Keratinocyte (primary cell): ENCODE measurements at regions not wholly inside any gene's neighbourhood (a gene's known extent, or its start where the extent isn't known, plus 50 kb on each side); places are given as distances from the start of the nearest gene placed in this dataset.

Source experiments
- DNase-seq: peaks from one replicate; pipeline ENCODE4 v3.0.0-alpha.2; 2011; ENCODE audit warnings: low read depth, missing footprints, low spot score
- FAIRE-seq: peaks from 2 replicates; lab custom pipeline; 2011; peaks lifted over from hg19 to GRCh38; lab: Jason Lieb, UNC
- H2AFZ ChIP-seq: 2 replicates; pipeline ENCODE4 v1.6.0; 2012; ENCODE audit warnings: low read length, control low read depth, inconsistent platforms; ENCODE audit not compliant: control insufficient read depth
- H3K27ac ChIP-seq: 2 replicates; pipeline ENCODE4 v1.5.1; 2011; ENCODE audit warnings: low read length; ENCODE audit not compliant: control insufficient read depth, insufficient read depth
- H3K27me3 ChIP-seq: 3 replicates; pipeline ENCODE4 v1.6.0; 2011; ENCODE audit warnings: low read length; ENCODE audit not compliant: control insufficient read depth, insufficient read depth; ENCODE audit errors: extremely low read depth
- H3K36me3 ChIP-seq, 2 experiments: 2 replicates in 1 of 2; 3 replicates in 1 of 2; pipeline ENCODE4 v1.5.1; 2011; ENCODE audit warnings: low read length in 2 of 2, mild to moderate bottlenecking in 1 of 2; ENCODE audit not compliant: control insufficient read depth in 2 of 2, insufficient read depth in 2 of 2; ENCODE audit errors: extremely low read depth in 1 of 2
- H3K4me1 ChIP-seq: 3 replicates; pipeline ENCODE4 v1.5.1; 2011; ENCODE audit warnings: low read length; ENCODE audit not compliant: control insufficient read depth, insufficient read depth; ENCODE audit errors: extremely low read depth
- H3K4me2 ChIP-seq: 3 replicates; pipeline ENCODE4 v1.6.0; 2011; ENCODE audit warnings: low read depth, low read length; ENCODE audit not compliant: control insufficient read depth, insufficient read depth; ENCODE audit errors: extremely low read depth
- H3K4me3 ChIP-seq, 3 experiments: fragments of 200-600 bp in 1 of 3; sonication (generic) in 1 of 3; 2 replicates in 2 of 3; 3 replicates in 1 of 3; pipeline ENCODE4 v1.5.1; 2011 to 2016; ENCODE audit warnings: low read length in 3 of 3, mild to moderate bottlenecking in 3 of 3, control low read depth in 2 of 3, inconsistent platforms in 1 of 3, low read depth in 1 of 3, mixed read lengths in 1 of 3, mixed run types in 1 of 3, moderate library complexity in 1 of 3; ENCODE audit not compliant: control insufficient read depth in 2 of 3, insufficient read depth in 2 of 3; ENCODE audit errors: extremely low read depth in 1 of 3
- H3K79me2 ChIP-seq: 2 replicates; pipeline ENCODE4 v1.6.0; 2012; ENCODE audit warnings: low read length; ENCODE audit not compliant: control insufficient read depth, insufficient read depth
- H3K9ac ChIP-seq: 3 replicates; pipeline ENCODE4 v1.6.0; 2011; ENCODE audit warnings: low read length; ENCODE audit not compliant: control insufficient read depth, insufficient read depth; ENCODE audit errors: extremely low read depth
- H3K9me1 ChIP-seq: 3 replicates; pipeline ENCODE4 v1.6.0; 2011; ENCODE audit warnings: low read length; ENCODE audit not compliant: control insufficient read depth, insufficient read depth; ENCODE audit errors: extremely low read depth
- H3K9me3 ChIP-seq: 2 replicates; pipeline ENCODE4 v1.5.1; 2012; ENCODE audit warnings: low read depth, low read length; ENCODE audit not compliant: control insufficient read depth
- H4K20me1 ChIP-seq: 3 replicates; pipeline ENCODE4 v1.6.0; 2011; ENCODE audit warnings: low read length; ENCODE audit not compliant: control insufficient read depth, insufficient read depth; ENCODE audit errors: extremely low read depth
- EZH2 ChIP-seq: IDR thresholded peaks from one replicate; pipeline ENCODE4 v1.6.1; 2012; ENCODE audit warnings: inconsistent platforms, mild to moderate bottlenecking, low read length, moderate library complexity
- dilution Hi-C: fragments of 300-500 bp; cut with MboI; formaldehyde crosslinking; loops from one replicate; pipeline ENCODE4 v1.7.0; 2020; ENCODE audit warnings: low sequenced_read_pairs; ENCODE audit not compliant: extremely low pct_ligation_motif_present
- TF ChIP-seq, protein P1 (sequence below), 3 experiments: IDR thresholded peaks in 1 of 3; conservative IDR thresholded peaks in 1 of 3; optimal IDR thresholded peaks in 1 of 3; 2 replicates in 2 of 3; 3 replicates in 1 of 3; pipeline versions ENCODE3 to v1.5.1; 2011; ENCODE audit warnings: low read length in 3 of 3, mild to moderate bottlenecking in 3 of 3, moderate library complexity in 2 of 3, control low read depth in 1 of 3, inconsistent platforms in 1 of 3; ENCODE audit not compliant: insufficient read depth in 2 of 3; ENCODE audit errors: extremely low read depth in 1 of 3

DNA sequence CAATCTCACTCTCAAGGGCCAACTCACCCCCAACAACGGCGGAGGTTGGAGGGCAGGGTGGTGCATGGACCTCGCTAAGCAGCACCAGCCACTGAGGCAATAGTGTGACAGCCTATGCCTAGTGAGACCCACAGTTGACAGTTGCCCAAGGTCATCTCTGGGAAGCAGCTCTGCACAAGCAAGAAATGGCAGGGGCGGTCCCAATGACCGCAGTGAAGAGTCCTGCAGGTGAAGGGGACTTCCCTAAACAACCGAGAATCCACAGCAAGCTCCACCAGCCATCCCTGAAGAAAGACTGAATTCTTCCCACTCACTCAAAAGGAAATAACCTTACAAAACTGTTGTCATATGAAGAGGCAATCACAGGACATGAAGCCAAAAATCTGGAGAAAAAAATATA is 313.4 kb upstream of the ID2 start:
- Histone ChIP-seq H3K4me3 (no peak overlapping the region), H4K20me1 (no peaks in the 10 kb centered on the region), H3K4me2 (no peak overlapping the region), H3K9me1 (no peaks in the 10 kb centered on the region), H3K9me3 (no peaks in the 10 kb centered on the region), H3K27me3 (no peaks in the 10 kb centered on the region), H3K9ac (no peak overlapping the region), H3K36me3 (no peaks in the 10 kb centered on the region), H2AFZ (no peak overlapping the region), H3K79me2 (no peaks in the 10 kb centered on the region), H3K4me1 (no peaks in the 10 kb centered on the region), H3K27ac (no peak overlapping the region)
- DNase-seq (no peak), FAIRE-seq (no peak)
- dilution Hi-C loops, result no loop called here
- TF ChIP-seq, protein P1, sequence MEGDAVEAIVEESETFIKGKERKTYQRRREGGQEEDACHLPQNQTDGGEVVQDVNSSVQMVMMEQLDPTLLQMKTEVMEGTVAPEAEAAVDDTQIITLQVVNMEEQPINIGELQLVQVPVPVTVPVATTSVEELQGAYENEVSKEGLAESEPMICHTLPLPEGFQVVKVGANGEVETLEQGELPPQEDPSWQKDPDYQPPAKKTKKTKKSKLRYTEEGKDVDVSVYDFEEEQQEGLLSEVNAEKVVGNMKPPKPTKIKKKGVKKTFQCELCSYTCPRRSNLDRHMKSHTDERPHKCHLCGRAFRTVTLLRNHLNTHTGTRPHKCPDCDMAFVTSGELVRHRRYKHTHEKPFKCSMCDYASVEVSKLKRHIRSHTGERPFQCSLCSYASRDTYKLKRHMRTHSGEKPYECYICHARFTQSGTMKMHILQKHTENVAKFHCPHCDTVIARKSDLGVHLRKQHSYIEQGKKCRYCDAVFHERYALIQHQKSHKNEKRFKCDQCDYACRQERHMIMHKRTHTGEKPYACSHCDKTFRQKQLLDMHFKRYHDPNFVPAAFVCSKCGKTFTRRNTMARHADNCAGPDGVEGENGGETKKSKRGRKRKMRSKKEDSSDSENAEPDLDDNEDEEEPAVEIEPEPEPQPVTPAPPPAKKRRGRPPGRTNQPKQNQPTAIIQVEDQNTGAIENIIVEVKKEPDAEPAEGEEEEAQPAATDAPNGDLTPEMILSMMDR (optimal IDR thresholded peaks at IDR 0.05 in 1 of 3, IDR thresholded peaks at IDR 0.05 in 1 of 3, conservative IDR thresholded peaks at IDR 0.05 in 1 of 3; ENCODE audit: extremely low read depth in 1 of 3, insufficient read depth in 2 of 3, low read length in 3 of 3), result no peak
- no peak for TF ChIP-seq EZH2

DNA sequence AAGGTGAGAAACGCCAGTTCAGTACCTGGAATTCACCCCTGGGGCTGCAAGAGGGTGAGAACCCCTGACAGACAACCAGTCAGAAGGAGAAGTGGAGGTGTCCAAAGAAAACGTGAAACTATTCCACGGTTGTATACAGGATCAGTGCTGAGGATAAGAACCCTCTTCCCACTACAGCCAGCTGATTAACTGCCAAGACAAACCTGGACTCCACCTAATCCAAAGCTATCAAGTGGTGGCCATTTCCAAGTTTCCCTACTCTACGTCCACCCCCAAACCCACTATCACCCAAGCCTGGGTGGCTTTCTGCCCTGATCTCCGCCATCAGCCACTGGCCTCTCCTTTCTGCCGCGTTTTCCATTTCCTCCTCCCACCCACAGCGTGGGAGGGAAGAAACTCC is 312.3 kb upstream of the ID2 start:
- dilution Hi-C loops, result no loop called here
- H3K4me1 ChIP-seq, result no peaks in the 10 kb centered on the region
- TF ChIP-seq EZH2, result no peak
- TF ChIP-seq, protein P1 (optimal IDR thresholded peaks at IDR 0.05 in 1 of 3, IDR thresholded peaks at IDR 0.05 in 1 of 3, conservative IDR thresholded peaks at IDR 0.05 in 1 of 3; ENCODE audit: extremely low read depth in 1 of 3, insufficient read depth in 2 of 3, low read length in 3 of 3), result no peak

More for the DNA sequence above, 312.3 kb upstream of the ID2 start:
- no peak overlapping the region for H3K9ac ChIP-seq
- DNase-seq (no peak), FAIRE-seq (no peak)
- H3K79me2 ChIP-seq, result no peaks in the 10 kb centered on the region
- H3K4me3 ChIP-seq, result no peak overlapping the region
- no peak overlapping the region for H2AFZ ChIP-seq
- no peaks in the 10 kb centered on the region for H3K9me1 ChIP-seq
- no peaks in the 10 kb centered on the region for H4K20me1 ChIP-seq
- no peak overlapping the region for H3K4me2 ChIP-seq
- H3K36me3 ChIP-seq, result no peaks in the 10 kb centered on the region
- no peaks in the 10 kb centered on the region for H3K27me3 ChIP-seq
- no peak overlapping the region for H3K27ac ChIP-seq
- H3K9me3 ChIP-seq, result no peaks in the 10 kb centered on the region
